Astrocyte (in vitro differentiated cells and primary cell): ENCODE measurements at regions not wholly inside any gene's neighbourhood (a gene's known extent, or its start where the extent isn't known, plus 50 kb on each side); places are given as distances from the start of the nearest gene placed in this dataset.

ENCODE experiments used
- DNase-seq: peaks from one replicate; pipeline ENCODE4 v3.0.0-alpha.2; 2010; ENCODE audit warnings: low read depth
- FAIRE-seq: peaks from 2 replicates; lab custom pipeline; 2011; peaks lifted over from hg19 to GRCh38; lab: Jason Lieb, UNC
- H2AFZ ChIP-seq: 2 replicates; pipeline ENCODE4 v1.6.0; 2012; ENCODE audit warnings: low read depth, low read length, inconsistent platforms
- H3K27ac ChIP-seq: 2 replicates; pipeline ENCODE4 v1.5.1; 2011; ENCODE audit warnings: low read depth, low read length, inconsistent platforms
- H3K27me3 ChIP-seq: 2 replicates; pipeline ENCODE4 v1.6.0; 2011; ENCODE audit warnings: low read length, inconsistent platforms; ENCODE audit not compliant: insufficient read depth
- H3K36me3 ChIP-seq: 2 replicates; pipeline ENCODE4 v1.5.1; 2011; ENCODE audit warnings: low read length, inconsistent platforms; ENCODE audit not compliant: insufficient read depth
- H3K4me1 ChIP-seq: 2 replicates; pipeline ENCODE4 v1.5.1; 2011; ENCODE audit warnings: low read length, inconsistent platforms; ENCODE audit not compliant: insufficient read depth
- H3K4me2 ChIP-seq: 2 replicates; pipeline ENCODE4 v1.6.0; 2012; ENCODE audit warnings: low read length, inconsistent platforms
- H3K4me3 ChIP-seq: 2 replicates; pipeline ENCODE4 v1.5.1; 2011; ENCODE audit warnings: low read depth, mild to moderate bottlenecking, low read length, inconsistent platforms; ENCODE audit not compliant: insufficient read depth
- H3K79me2 ChIP-seq: 2 replicates; pipeline ENCODE4 v1.6.0; 2012; ENCODE audit warnings: mild to moderate bottlenecking, low read length, inconsistent platforms; ENCODE audit not compliant: insufficient read depth
- H3K9ac ChIP-seq: 2 replicates; pipeline ENCODE4 v1.6.0; 2012; ENCODE audit warnings: mild to moderate bottlenecking, low read length, inconsistent platforms
- H3K9me3 ChIP-seq: 2 replicates; pipeline ENCODE4 v1.5.1; 2012; ENCODE audit warnings: low read depth, mild to moderate bottlenecking, low read length, inconsistent platforms; ENCODE audit not compliant: insufficient read depth
- H4K20me1 ChIP-seq: 2 replicates; pipeline ENCODE4 v1.6.0; 2012; ENCODE audit warnings: low read length, inconsistent platforms; ENCODE audit not compliant: insufficient read depth
- H3K27ac Mint-ChIP-seq: one replicate; pipeline ENCODE4 v1.8.0; 2021; ENCODE audit warnings: mild to moderate bottlenecking, mixed read lengths; ENCODE audit not compliant: unreplicated experiment
- H3K27me3 Mint-ChIP-seq: one replicate; pipeline ENCODE4 v1.8.0; 2021; ENCODE audit warnings: low read depth, mixed read lengths; ENCODE audit not compliant: unreplicated experiment
- H3K36me3 Mint-ChIP-seq: one replicate; pipeline ENCODE4 v1.8.0; 2021; ENCODE audit warnings: low read depth, mixed read lengths; ENCODE audit not compliant: unreplicated experiment
- H3K4me1 Mint-ChIP-seq: one replicate; pipeline ENCODE4 v1.8.0; 2021; ENCODE audit warnings: low read depth, mixed read lengths; ENCODE audit not compliant: unreplicated experiment
- H3K4me3 Mint-ChIP-seq: one replicate; pipeline ENCODE4 v1.8.0; 2021; ENCODE audit warnings: mild to moderate bottlenecking, moderate library complexity, mixed read lengths; ENCODE audit not compliant: unreplicated experiment
- H3K9me3 Mint-ChIP-seq: one replicate; pipeline ENCODE4 v1.8.0; 2021; ENCODE audit warnings: mild to moderate bottlenecking, mixed read lengths; ENCODE audit not compliant: unreplicated experiment
- CTCF ChIP-seq: IDR thresholded peaks from 2 replicates; pipeline ENCODE4 v1.5.1; 2011; ENCODE audit warnings: low read depth, mild to moderate bottlenecking, inconsistent platforms, low read length, moderate library complexity; ENCODE audit not compliant: insufficient read depth
- EZH2 ChIP-seq: IDR thresholded peaks from 2 replicates; pipeline ENCODE4 v1.6.1; 2012; ENCODE audit warnings: mild to moderate bottlenecking, low read length, inconsistent platforms; ENCODE audit not compliant: insufficient read depth

GRCh38 chr12:114269153-114269552 is 136.8 kb downstream of the TBX5 start:
- peaks cover 5% of the 10 kb centered on the region for H3K4me1 Mint-ChIP-seq
- Histone ChIP-seq H3K27me3 (no peaks in the 10 kb centered on the region), H3K27ac (no peak overlapping the region), H2AFZ (no peak overlapping the region), H3K4me2 (no peak overlapping the region), H3K4me3 (no peak overlapping the region), H3K9ac (no peak overlapping the region), H3K36me3 (no peaks in the 10 kb centered on the region), H3K4me1 (no peaks in the 10 kb centered on the region), H4K20me1 (no peaks in the 10 kb centered on the region), H3K79me2 (no peaks in the 10 kb centered on the region), H3K9me3 (peaks cover 2% of the 10 kb centered on the region)
- no peak overlapping the region for H3K4me3 Mint-ChIP-seq
- FAIRE-seq (no peak), DNase-seq (no peak)
- no peaks in the 10 kb centered on the region for H3K36me3 Mint-ChIP-seq
- H3K27ac Mint-ChIP-seq: peak overlapping the region; percentile 82
- peaks cover 7% of the 10 kb centered on the region for H3K27me3 Mint-ChIP-seq
- peaks cover 1% of the 10 kb centered on the region for H3K9me3 Mint-ChIP-seq
- no peak for TF ChIP-seq CTCF
- TF ChIP-seq EZH2: no peak

GRCh38 chr12:114266536-114266935 is 139.4 kb downstream of the TBX5 start:
- Histone ChIP-seq H3K4me1 (no peaks in the 10 kb centered on the region), H3K79me2 (no peaks in the 10 kb centered on the region), H3K36me3 (no peaks in the 10 kb centered on the region), H3K27me3 (no peaks in the 10 kb centered on the region), H4K20me1 (no peaks in the 10 kb centered on the region), H3K9me3 (peaks cover 2% of the 10 kb centered on the region), H3K9ac (no peak overlapping the region), H3K4me3 (no peak overlapping the region), H2AFZ (no peak overlapping the region), H3K4me2 (no peak overlapping the region), H3K27ac (no peak overlapping the region)
- Mint-ChIP-seq H3K9me3 (peaks cover 1% of the 10 kb centered on the region), H3K27me3 (peaks cover 5% of the 10 kb centered on the region), H3K4me1 (peaks cover 11% of the 10 kb centered on the region), H3K27ac (no peak overlapping the region), H3K36me3 (no peaks in the 10 kb centered on the region), H3K4me3 (no peak overlapping the region)
- DNase-seq: no peak
- FAIRE-seq: no peak
- TF ChIP-seq CTCF (no peak), EZH2 (no peak)

GRCh38 chr12:114265036-114265435 is 140.9 kb downstream of the TBX5 start:
- Histone ChIP-seq H2AFZ (no peak overlapping the region), H3K36me3 (no peaks in the 10 kb centered on the region), H3K9ac (no peak overlapping the region), H3K27ac (no peak overlapping the region), H3K4me1 (no peaks in the 10 kb centered on the region), H3K79me2 (no peaks in the 10 kb centered on the region), H3K4me2 (no peak overlapping the region), H3K4me3 (no peak overlapping the region), H3K27me3 (no peaks in the 10 kb centered on the region), H4K20me1 (no peaks in the 10 kb centered on the region), H3K9me3 (peaks cover 2% of the 10 kb centered on the region)
- TF ChIP-seq CTCF (no peak), EZH2 (no peak)
- Mint-ChIP-seq H3K4me3 (no peak overlapping the region), H3K9me3 (peaks cover 1% of the 10 kb centered on the region), H3K27me3 (peaks cover 5% of the 10 kb centered on the region), H3K36me3 (no peaks in the 10 kb centered on the region), H3K27ac (no peak overlapping the region), H3K4me1 (peaks cover 11% of the 10 kb centered on the region)
- FAIRE-seq (no peak), DNase-seq (no peak)
